NB4 (cell line): ENCODE measurements at regions not wholly inside any gene's neighbourhood (a gene's known extent, or its start where the extent isn't known, plus 50 kb on each side); places are given as distances from the start of the nearest gene placed in this dataset.

Experiments used
- CTCF ChIP-seq: IDR thresholded peaks from one replicate; pipeline ENCODE4 v1.5.1; 2012; ENCODE audit warnings: low read depth, low read length
- MAX ChIP-seq: IDR thresholded peaks from 2 replicates; pipeline ENCODE4 v1.6.1; 2011; ENCODE audit warnings: low read depth, low read length
- POLR2A ChIP-seq: IDR thresholded peaks from 2 replicates; pipeline ENCODE4 v1.6.1; 2011; ENCODE audit warnings: mild to moderate bottlenecking; ENCODE audit not compliant: insufficient read length; ENCODE audit errors: extremely low read depth

DNA sequence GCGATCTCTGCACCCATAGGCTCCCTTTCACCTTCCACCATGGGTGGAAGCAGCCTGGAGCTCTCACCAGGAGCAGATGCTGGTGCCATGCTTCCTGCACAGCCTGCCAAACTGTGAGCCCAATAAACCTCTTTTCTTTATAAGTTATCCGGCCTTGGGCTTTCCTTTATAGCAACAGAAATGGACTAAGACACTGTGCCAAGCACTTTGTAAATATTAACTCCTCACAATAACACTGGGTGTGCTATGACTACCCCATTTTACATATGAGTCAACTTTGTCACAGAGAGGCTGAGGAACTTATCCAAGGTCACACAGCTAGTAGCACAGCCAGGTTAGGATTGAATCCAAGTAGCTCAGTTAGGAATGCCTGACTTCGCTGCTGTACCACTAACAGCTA is 79.7 kb upstream of the KCNMA1 start:
- TF ChIP-seq POLR2A (no peak), CTCF (no peak), MAX (no peak)
